Stimulated activated CD4-positive, alpha-beta T cell treated with anti-CD3 and anti-CD28 coated beads, Interleukin-4, amount 100 ng/mL, for 1 hour (primary cell): ENCODE measurements at regions not wholly inside any gene's neighbourhood (a gene's known extent, or its start where the extent isn't known, plus 50 kb on each side); places are given as distances from the start of the nearest gene placed in this dataset.

Experiments used
- DNase-seq: peaks from one replicate; pipeline ENCODE4 v3.0.0-alpha.2; 2020

DNA sequence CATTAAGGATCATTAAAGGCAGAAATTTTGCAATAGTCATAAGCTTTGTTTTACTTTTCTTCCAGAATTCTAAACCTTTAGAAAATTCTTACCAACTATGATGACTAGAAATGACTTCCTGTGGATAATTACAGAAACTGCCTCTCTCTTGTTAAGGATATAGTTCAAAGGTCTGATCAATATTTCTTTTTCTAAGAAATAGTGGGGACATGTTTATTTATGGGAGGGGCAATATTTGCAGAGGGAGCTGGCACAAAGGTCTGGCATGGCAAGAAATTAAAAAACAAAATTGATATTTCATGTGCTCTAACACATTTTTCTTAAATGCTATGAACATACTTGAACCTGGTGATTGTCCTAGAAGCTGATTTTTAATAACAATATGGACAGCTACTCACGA is 448.9 kb downstream of the KCTD8 start:
- DNase-seq, result no peak

GRCh38 chr4:44002368-44002767 is 446.2 kb downstream of the KCTD8 start:
- no peak for DNase-seq

DNA sequence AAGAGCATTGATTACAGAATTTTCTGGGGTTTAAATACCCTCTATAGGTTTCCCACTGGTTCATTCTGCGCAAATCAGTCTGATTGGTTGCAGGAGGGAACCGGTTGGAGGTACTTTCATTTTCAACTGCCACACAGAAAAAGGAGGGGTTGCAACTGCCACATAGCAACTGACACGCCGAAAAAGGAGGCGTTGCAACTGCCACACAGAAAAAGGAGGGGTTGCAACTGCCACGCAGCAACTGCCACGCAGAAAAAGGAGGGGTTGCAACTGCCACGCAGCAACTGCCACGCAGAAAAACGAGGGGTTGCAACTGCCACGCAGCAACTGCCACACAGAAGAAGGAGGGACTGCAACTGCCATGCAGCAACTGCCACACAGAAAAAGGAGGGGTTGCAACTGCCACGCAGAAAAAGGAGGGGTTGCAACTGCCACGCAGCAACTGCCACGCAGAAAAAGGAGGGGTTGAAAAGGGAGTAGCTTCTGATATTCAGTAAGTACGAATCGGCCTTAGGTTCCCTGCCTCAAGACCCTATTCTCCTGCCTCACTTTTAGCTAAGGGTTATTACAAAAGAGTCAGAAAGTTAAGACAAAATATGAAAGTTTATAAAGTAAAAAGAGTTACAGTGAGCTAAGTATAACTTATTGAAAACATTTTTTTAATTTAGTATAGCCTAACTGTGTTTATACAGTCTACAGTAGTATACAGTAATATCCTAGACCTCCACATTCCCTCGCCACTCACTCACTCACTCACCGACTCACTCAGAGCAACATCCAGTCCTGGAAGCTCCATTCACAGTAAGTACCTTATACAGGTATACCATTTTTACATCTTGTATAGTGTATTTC is 431.8 kb downstream of the KCTD8 start:
- no peak for DNase-seq

DNA sequence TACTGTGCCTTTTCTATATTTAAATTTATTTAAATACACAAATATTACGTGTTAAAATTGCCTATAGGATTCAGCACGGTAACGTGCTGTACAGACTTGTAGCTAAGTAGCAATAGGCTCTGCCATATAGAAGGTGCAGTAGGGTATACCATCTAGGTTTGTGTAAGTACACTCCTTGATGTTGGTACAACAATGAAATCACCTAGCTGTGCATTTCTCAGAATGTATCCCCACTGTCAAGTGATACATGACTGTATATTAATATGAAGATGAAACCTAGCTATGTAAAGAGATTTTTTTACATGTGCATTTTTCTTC is 431.2 kb downstream of the KCTD8 start:
- DNase-seq, result no peak

GRCh38 chr4:44019721-44020120 is 428.9 kb downstream of the KCTD8 start:
- no peak for DNase-seq

GRCh38 chr4:44025376-44026020 is 423.1 kb downstream of the KCTD8 start:
- no peak for DNase-seq

DNA sequence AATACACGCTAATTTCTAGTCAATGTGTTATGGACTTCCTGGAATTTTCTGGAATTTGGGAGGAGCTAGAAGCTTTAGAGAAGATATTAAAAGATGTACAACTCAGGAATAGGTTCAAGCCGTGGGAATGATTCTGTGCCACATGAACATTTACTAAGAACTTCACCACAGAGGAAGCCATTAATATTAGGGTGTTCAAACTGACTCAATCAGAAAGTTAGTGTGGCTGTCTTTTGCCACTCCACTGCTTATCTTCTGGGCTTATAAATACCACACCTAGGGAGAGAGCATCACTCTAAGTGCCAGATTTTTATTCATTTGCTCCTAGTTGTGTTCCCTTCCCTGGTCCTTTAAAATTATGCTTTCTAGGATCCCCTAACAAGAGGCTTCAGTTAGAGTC is 409.8 kb downstream of the KCTD8 start:
- no peak for DNase-seq

DNA sequence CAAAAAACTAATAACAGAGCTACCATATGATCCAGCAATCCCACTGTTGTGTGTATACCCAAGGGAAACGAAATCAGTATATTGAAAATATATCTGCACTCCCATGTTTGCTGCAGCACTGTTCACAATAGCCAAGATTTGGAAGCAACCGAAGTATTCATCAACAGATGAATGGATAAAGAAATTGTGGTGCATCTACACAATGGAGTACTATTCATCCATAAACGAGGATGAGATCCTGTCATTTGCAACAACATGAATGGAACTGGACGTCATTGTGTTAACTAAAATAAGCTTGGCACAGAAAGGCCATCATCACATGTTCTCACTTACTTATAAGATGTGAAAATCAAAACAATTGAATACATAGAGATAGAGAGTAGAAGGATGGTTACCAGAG is 402.1 kb downstream of the KCTD8 start:
- DNase-seq, result no peak

GRCh38 chr4:44056721-44057151 is 391.9 kb downstream of the KCTD8 start:
- DNase-seq, result no peak

GRCh38 chr4:44070843-44071242 is 377.8 kb downstream of the KCTD8 start:
- DNase-seq, result no peak

DNA sequence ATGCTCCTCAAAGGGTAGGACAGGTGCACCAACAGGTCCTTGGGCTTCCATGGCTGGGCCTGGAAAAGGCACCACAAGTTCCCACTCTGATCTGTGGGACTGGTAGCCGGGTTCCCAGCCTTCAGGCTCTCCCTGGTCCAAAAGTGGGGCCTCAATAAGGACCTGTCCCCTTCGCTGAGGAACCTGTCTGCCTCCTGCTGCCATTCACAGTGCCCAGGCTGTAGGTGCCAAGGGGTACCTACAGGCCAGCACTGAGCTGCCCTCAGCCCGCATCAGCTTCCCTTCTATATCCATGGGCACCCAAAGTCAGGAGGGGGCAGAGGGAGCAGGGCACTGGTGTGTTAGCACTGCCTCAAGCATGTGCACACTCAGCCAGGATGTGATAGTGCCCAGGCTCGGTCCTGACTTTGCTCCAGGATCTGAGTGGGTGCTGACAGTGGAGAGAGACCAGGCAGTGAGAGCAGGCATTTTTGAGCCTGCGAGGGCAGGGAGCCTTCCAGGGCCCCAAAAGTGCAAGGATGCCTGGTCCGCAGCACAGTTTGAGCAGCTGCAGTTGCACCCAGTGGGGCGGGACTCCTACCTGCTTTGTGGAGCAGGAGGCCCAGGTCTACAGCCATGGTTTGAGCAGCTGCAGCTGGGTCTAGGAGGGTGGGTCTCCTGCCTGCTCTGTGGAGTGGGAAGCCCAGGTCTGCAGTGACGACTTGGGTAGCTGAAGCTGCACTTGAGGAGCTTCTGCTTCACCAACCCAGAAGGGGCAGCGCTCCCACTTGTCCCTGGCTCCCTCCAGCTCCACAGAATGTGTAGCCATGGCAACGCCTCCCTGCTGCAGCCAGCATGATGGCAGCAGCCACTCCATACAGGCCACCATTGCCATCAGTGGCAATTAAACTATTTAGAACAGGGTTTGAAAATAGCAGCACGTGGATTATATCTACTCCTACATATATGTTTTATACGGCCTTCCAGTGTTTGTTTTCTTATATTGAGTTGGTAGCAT is 376.4 kb downstream of the KCTD8 start:
- DNase-seq, result no peak

DNA sequence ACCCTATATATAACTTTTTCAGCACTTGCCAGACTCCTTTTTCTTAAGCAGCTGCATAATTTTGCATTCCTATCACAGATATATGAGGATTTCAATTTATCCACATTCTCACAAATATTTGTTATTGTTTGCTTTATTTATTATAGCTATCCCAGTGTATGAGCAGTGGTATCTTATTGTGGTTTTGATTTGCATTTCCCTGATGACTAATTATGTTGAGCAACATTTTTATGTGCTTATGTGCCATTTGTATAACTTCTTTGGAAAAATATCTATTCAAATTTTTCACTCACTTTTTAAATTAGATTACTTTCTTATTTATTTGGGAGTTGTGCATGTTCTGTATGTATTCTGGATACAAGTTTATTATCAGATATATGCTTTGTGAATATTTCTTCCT is 361.9 kb downstream of the KCTD8 start:
- DNase-seq, result no peak

DNA sequence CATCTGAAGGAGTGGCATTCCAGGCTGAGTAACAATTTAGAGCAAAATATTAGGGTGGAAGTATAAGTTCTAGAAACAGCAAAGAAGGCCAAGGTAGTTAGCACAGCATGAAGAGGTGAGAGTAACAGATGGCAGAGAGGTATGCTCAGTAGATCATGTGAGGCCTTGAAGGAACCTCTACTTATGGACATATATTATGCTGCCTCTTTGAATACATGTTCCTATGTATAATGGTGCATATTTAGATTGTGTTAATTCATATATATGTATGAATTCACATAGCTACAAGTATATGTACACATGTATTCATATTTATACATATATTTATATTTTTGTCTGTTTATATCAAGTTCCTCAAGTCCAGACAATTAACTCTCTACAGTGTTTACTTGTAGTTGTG is 355.2 kb downstream of the KCTD8 start:
- DNase-seq, result no peak

DNA sequence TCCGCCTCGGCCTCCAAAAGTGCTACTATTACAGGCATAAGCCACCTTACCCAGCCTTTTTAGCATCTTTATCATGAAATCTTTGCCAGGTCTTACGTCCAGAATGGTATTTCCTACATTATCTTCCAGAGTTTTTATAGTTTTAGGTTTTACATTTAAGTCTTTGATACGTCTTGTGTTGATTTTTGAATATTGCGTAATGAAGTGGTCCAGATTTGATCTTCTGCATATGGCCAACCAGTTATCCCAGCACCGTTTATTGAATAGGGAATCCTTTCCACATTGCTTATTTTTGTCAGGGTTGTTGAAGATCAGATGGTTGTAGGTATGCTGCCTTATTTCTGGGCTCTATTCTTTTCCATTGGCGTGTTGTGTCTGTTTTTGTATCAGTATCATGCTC is 349.6 kb downstream of the KCTD8 start:
- no peak for DNase-seq

DNA sequence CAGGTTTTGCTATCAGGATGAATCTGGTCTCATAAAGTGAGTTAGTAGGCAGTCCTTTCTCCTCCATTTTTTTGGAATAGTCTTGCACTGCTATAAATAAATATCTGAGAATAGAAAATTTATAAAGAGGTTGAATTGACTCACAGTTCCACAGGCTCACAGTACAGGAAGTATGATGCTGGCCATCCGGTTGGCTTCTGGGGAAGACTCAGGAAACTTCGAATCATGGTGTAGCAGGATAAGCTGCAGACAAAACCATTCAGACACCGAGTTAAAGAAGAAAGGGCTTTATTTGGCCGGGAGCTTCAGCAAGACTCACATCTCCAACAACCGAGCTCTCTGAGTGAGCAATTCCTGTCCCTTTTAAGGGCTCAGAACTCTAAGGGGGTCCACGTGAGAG is 348.2 kb downstream of the KCTD8 start:
- DNase-seq, result no peak

- no peak for DNase-seq
Observed at GRCh38 chr4:44118971-44119680, 329.5 kb downstream of the KCTD8 start.

- DNase-seq, result no peak
Observed at GRCh38 chr4:44120646-44121045, 328.0 kb downstream of the KCTD8 start.

DNA sequence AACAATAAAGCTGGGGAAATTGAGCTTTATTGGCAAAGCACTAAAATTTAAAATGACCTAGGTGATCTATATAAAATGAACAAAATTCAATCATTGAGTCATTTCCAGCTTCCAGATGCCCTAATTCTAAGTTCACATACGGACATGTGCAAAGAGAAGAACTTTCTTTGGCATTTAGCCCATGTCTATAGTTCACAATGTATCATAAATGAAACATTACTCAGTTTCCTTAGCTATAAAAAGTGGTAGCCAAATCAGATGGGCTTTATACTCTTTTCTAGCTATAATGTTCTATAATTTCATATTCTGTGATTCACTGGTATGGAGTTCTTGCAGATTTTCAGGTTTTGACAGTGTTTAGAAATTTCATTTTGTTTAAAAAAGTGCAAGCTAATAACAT is 327.4 kb downstream of the KCTD8 start:
- no peak for DNase-seq
